ENCODE measurements at regions not wholly inside any gene's neighbourhood (a gene's known extent, or its start where the extent isn't known, plus 50 kb on each side); places are given as distances from the start of the nearest gene placed in this dataset.

- no peaks in the 10 kb centered on the region for H3K4me1 ChIP-seq
- H3K36me3 ChIP-seq = no peaks in the 10 kb centered on the region
- no peak overlapping the region for H3K27ac ChIP-seq
- H3K4me3 ChIP-seq = no peak overlapping the region
- DNase-seq = no peak
- TF ChIP-seq POLR2A (IDR thresholded peaks at IDR 0.05) = no peak
- TF ChIP-seq POLR2AphosphoS5 (IDR thresholded peaks at IDR 0.05) = no peak
- no peak for TF ChIP-seq CTCF (IDR thresholded peaks at IDR 0.05 in 8 of 11, conservative IDR thresholded peaks at IDR 0.05 in 3 of 11)
- peaks cover 0 to 4% (median 0%) of the 10 kb centered on the region in 8 donors for H3K9me3 ChIP-seq
- WGBS, 5 donors = 71 to 90% (median 79%) methylated on average over 4 of the region's 4 CpGs
- intact Hi-C loops (cut with DNase I; ENCODE audit: low total_unique reads) = no loop called here
- H3K27me3 ChIP-seq (replicated peaks in 1 of 7) = no peaks in the 10 kb centered on the region
These were observed 112.9 kb downstream of the PXDC1 start for GRCh38 chr6:3638662-3639061.

GRCh38 chr6:3636060-3636459 lies 115.5 kb downstream of the PXDC1 start:
- Histone ChIP-seq H3K9me3 (peaks cover 0 to 4% (median 0%) of the 10 kb centered on the region in 8 donors), H3K27me3 (replicated peaks in 1 of 7) (no peaks in the 10 kb centered on the region), H3K36me3 (no peaks in the 10 kb centered on the region), H3K4me3 (no peak overlapping the region), H3K4me1 (no peaks in the 10 kb centered on the region), H3K27ac (no peak overlapping the region)
- TF ChIP-seq CTCF (IDR thresholded peaks at IDR 0.05 in 8 of 11, conservative IDR thresholded peaks at IDR 0.05 in 3 of 11) = no peak
- no peak for TF ChIP-seq POLR2AphosphoS5 (IDR thresholded peaks at IDR 0.05)
- TF ChIP-seq POLR2A (IDR thresholded peaks at IDR 0.05) = no peak
- DNase-seq = no peak
- intact Hi-C loops (cut with DNase I; ENCODE audit: low total_unique reads) = no loop called here
- WGBS, 5 donors = 80 to 88% (median 83%) methylated on average over 8 of the region's 8 CpGs

- Histone ChIP-seq H3K27ac (no peak overlapping the region), H3K27me3 (replicated peaks in 1 of 7) (no peaks in the 10 kb centered on the region), H3K4me1 (peaks cover 0 to 3% (median 0%) of the 10 kb centered on the region in 6 donors), H3K9me3 (peaks cover 0 to 4% (median 0%) of the 10 kb centered on the region in 8 donors), H3K36me3 (no peaks in the 10 kb centered on the region), H3K4me3 (no peak overlapping the region)
- no peak for TF ChIP-seq POLR2AphosphoS5 (IDR thresholded peaks at IDR 0.05)
- TF ChIP-seq CTCF (IDR thresholded peaks at IDR 0.05 in 8 of 11, conservative IDR thresholded peaks at IDR 0.05 in 3 of 11) = no peak
- TF ChIP-seq POLR2A (IDR thresholded peaks at IDR 0.05) = no peak
- WGBS, 5 donors = 59 to 90% (median 74%) methylated on average over 2 to 4 of the region's 4 CpGs
- intact Hi-C loops (cut with DNase I; ENCODE audit: low total_unique reads) = no loop called here
- no peak for DNase-seq
These were observed 116.0 kb downstream of the PXDC1 start for GRCh38 chr6:3635482-3635881.

- H3K4me1 ChIP-seq = peaks cover 0 to 10% (median 0%) of the 10 kb centered on the region in 6 donors
- DNase-seq = no peak
- no peak overlapping the region for H3K27ac ChIP-seq
- TF ChIP-seq CTCF (IDR thresholded peaks at IDR 0.05 in 8 of 11, conservative IDR thresholded peaks at IDR 0.05 in 3 of 11) (no peak), POLR2AphosphoS5 (IDR thresholded peaks at IDR 0.05) (no peak), POLR2A (IDR thresholded peaks at IDR 0.05) (no peak)
- WGBS, 5 donors = 72 to 86% (median 83%) methylated on average over 5 of the region's 5 CpGs
- peaks cover 0 to 4% (median 0%) of the 10 kb centered on the region in 8 donors for H3K9me3 ChIP-seq
- no peaks in the 10 kb centered on the region for H3K36me3 ChIP-seq
- no peak overlapping the region for H3K4me3 ChIP-seq
- intact Hi-C loops (cut with DNase I; ENCODE audit: low total_unique reads) = no loop called here
- no peaks in the 10 kb centered on the region for H3K27me3 ChIP-seq (replicated peaks in 1 of 7)
These were observed 117.2 kb downstream of the PXDC1 start for GRCh38 chr6:3634280-3634816.

Measured in spleen (tissue), 11 donors.